Tibial nerve (tissue), 4 donors: ENCODE measurements at regions not wholly inside any gene's neighbourhood (a gene's known extent, or its start where the extent isn't known, plus 50 kb on each side); places are given as distances from the start of the nearest gene placed in this dataset.

Experiments
- EP300 ChIP-seq, 2 donors: sonication (generic); formaldehyde crosslinking; IDR thresholded peaks; one replicate each; pipeline ENCODE4 v1.6.1; 2017; ENCODE audit warnings: antibody characterized with exemption in 2 of 2, mild to moderate bottlenecking in 1 of 2
- TF ChIP-seq, protein P1 (sequence below), 5 experiments: fragments of 200-600 bp in 3 of 5; fragments of 450-650 bp in 2 of 5; sonication (generic) in 3 of 5; IDR thresholded peaks; one replicate each; pipeline ENCODE4 v1.5.1; 2016 to 2019; ENCODE audit warnings: antibody characterized with exemption in 5 of 5, mild to moderate bottlenecking in 3 of 5, moderate library complexity in 2 of 5

GRCh38 chr17:77696721-77697460 lies 261.6 kb upstream of the TNRC6C start:
- TF ChIP-seq, protein P1, sequence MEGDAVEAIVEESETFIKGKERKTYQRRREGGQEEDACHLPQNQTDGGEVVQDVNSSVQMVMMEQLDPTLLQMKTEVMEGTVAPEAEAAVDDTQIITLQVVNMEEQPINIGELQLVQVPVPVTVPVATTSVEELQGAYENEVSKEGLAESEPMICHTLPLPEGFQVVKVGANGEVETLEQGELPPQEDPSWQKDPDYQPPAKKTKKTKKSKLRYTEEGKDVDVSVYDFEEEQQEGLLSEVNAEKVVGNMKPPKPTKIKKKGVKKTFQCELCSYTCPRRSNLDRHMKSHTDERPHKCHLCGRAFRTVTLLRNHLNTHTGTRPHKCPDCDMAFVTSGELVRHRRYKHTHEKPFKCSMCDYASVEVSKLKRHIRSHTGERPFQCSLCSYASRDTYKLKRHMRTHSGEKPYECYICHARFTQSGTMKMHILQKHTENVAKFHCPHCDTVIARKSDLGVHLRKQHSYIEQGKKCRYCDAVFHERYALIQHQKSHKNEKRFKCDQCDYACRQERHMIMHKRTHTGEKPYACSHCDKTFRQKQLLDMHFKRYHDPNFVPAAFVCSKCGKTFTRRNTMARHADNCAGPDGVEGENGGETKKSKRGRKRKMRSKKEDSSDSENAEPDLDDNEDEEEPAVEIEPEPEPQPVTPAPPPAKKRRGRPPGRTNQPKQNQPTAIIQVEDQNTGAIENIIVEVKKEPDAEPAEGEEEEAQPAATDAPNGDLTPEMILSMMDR (IDR thresholded peaks at IDR 0.05), result no peak
- no peak for TF ChIP-seq EP300 (IDR thresholded peaks at IDR 0.05)
